ENCODE measurements at regions not wholly inside any gene's neighbourhood (a gene's known extent, or its start where the extent isn't known, plus 50 kb on each side); places are given as distances from the start of the nearest gene placed in this dataset.

DNA sequence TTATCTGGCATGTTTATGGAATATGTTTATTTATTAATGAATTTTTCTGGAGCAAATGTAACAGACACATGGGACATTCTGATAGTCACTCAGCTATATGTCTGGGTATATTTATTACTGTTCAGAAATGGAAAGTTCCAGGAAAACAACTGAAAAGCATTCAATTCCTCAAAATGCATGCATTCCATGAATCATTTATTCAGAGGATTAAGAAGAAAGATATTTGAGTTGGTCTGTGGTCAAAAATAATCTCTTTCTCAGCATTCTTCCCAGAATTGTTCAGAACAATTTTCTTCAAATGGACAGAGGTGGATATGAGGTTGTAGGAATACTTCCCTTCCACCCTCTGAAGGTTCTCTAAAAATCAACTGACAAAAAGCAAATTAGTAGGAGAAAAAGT lies 97.6 kb upstream of the ITGB1 start:
- no peak for TF ChIP-seq ZNF629 (tag by site-specific recombination; IDR thresholded peaks at IDR 0.05)
- TF ChIP-seq, protein P1, sequence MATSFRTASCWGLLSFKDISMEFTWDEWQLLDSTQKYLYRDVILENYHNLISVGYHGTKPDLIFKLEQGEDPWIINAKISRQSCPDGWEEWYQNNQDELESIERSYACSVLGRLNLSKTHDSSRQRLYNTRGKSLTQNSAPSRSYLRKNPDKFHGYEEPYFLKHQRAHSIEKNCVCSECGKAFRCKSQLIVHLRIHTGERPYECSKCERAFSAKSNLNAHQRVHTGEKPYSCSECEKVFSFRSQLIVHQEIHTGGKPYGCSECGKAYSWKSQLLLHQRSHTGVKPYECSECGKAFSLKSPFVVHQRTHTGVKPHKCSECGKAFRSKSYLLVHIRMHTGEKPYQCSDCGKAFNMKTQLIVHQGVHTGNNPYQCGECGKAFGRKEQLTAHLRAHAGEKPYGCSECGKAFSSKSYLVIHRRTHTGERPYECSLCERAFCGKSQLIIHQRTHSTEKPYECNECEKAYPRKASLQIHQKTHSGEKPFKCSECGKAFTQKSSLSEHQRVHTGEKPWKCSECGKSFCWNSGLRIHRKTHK (tag by site-specific recombination; IDR thresholded peaks at IDR 0.05), result no peak

All from HEK293 (cell line).